GM12878 (cell line): ENCODE measurements at regions not wholly inside any gene's neighbourhood (a gene's known extent, or its start where the extent isn't known, plus 50 kb on each side); places are given as distances from the start of the nearest gene placed in this dataset.

Experiments used
- ATAC-seq: fragments of 200-7000 bp; cut with Tn5 transposase; 3 replicates; pipeline ENCODE4 v1.9.1; 2020; ENCODE audit warnings: mild to moderate bottlenecking, moderate library complexity
- BruUV-seq: library from RNA; stranded (reverse); fragments of 400-500 nt; replicated peaks from 2 replicates; lab custom pipeline; 2021; lab: Mats Ljungman, UMichigan
- CTCF ChIA-PET: fragments of 300-600 bp; sonication (Branson Sonifier 250); formaldehyde crosslinking; extraction: SDS; loops from one replicate; lab custom pipeline; 2021; ENCODE audit warnings: inconsistent platforms; lab: Yijun Ruan, JAX
- POLR2A ChIA-PET: fragments of 350-600 bp; formaldehyde crosslinking; extraction: SDS; loops from one replicate; lab custom pipeline; 2021; ENCODE audit warnings: inconsistent platforms; lab: Charles Lee
- RAD21 ChIA-PET: fragments of 300-600 bp; sonication (Branson Sonifier 250); formaldehyde crosslinking; loops from one replicate; lab custom pipeline; 2023; ENCODE audit warnings: antibody characterized with exemption; ENCODE audit not compliant: unreplicated experiment; lab: Charles Lee
- SMC1A ChIA-PET: fragments of 300-600 bp; sonication (Branson Sonifier 250); formaldehyde crosslinking; loops from one replicate; lab custom pipeline; 2023; ENCODE audit not compliant: unreplicated experiment, uncharacterized antibody; lab: Charles Lee
- DNase-seq: peaks from one replicate; pipeline ENCODE4 v3.0.0-alpha.2; 2011; ENCODE audit warnings: low read depth, low spot score
- FAIRE-seq: peaks from 3 replicates; lab custom pipeline; 2011; peaks lifted over from hg19 to GRCh38; lab: Jason Lieb, UNC
- H2AFZ ChIP-seq: 2 replicates; pipeline ENCODE4 v1.6.0; 2011; ENCODE audit warnings: low read depth, low read length, control low read depth; ENCODE audit not compliant: control insufficient read depth
- H3K27ac ChIP-seq: 2 replicates; pipeline ENCODE4 v1.5.1; 2011; ENCODE audit warnings: control low read depth; ENCODE audit not compliant: control insufficient read depth, insufficient read depth
- H3K27me3 ChIP-seq, 2 experiments: replicated peaks in 1 of 2; 2 replicates each; pipeline versions ENCODE4 v1.6.0 to v1.6.1; 2011; ENCODE audit warnings: low read length in 1 of 2; ENCODE audit not compliant: control insufficient read depth in 2 of 2, insufficient read depth in 2 of 2
- H3K36me3 ChIP-seq, 2 experiments: 2 replicates each; pipeline ENCODE4 v1.5.1; 2011; ENCODE audit warnings: low read length in 1 of 2; ENCODE audit not compliant: control insufficient read depth in 2 of 2, insufficient read depth in 2 of 2
- H3K4me1 ChIP-seq: 2 replicates; pipeline ENCODE4 v1.6.1; 2011; ENCODE audit warnings: mild to moderate bottlenecking, low read length, moderate library complexity, mixed read lengths; ENCODE audit not compliant: control insufficient read depth, insufficient read depth
- H3K4me2 ChIP-seq: 2 replicates; pipeline ENCODE4 v1.6.0; 2011; ENCODE audit warnings: control low read depth; ENCODE audit not compliant: control insufficient read depth, insufficient read depth
- H3K4me3 ChIP-seq: fragments of 200-600 bp; sonication (generic); 2 replicates; pipeline ENCODE4 v1.5.1; 2016
- H3K79me2 ChIP-seq: 2 replicates; pipeline ENCODE4 v1.6.0; 2011; ENCODE audit warnings: low read length; ENCODE audit not compliant: control insufficient read depth, insufficient read depth
- H3K9ac ChIP-seq: 2 replicates; pipeline ENCODE4 v1.8.0; 2011; ENCODE audit warnings: low read length, control low read depth, mixed read lengths; ENCODE audit not compliant: control insufficient read depth, insufficient read depth
- H3K9me3 ChIP-seq: replicated peaks from 3 replicates; pipeline ENCODE4 v1.5.1; 2011; ENCODE audit warnings: mild to moderate bottlenecking, low read length; ENCODE audit not compliant: control insufficient read depth, insufficient read depth
- H4K20me1 ChIP-seq: 2 replicates; pipeline ENCODE4 v1.6.0; 2011; ENCODE audit not compliant: control insufficient read depth, insufficient read depth
- BMI1 ChIP-seq: fragments of 450-650 bp; IDR thresholded peaks from 2 replicates; pipeline ENCODE4 v1.6.1; 2016; ENCODE audit warnings: mild to moderate bottlenecking, moderate library complexity, borderline replicate concordance
- BRCA1 ChIP-seq: IDR thresholded peaks from 2 replicates; pipeline ENCODE4 v1.6.1; 2011; ENCODE audit warnings: low read depth, low read length, improper control_type of control experiment
- IRF5 ChIP-seq: fragments of 450-650 bp; IDR thresholded peaks from 2 replicates; pipeline ENCODE4 v1.6.1; 2017; ENCODE audit warnings: borderline replicate concordance
- MEF2B ChIP-seq: fragments of 450-650 bp; IDR thresholded peaks from 2 replicates; pipeline ENCODE4 v1.6.1; 2018; ENCODE audit warnings: mild to moderate bottlenecking, moderate library complexity; ENCODE audit not compliant: partially characterized antibody, poor library complexity, severe bottlenecking
- NKRF ChIP-seq: fragments of 450-650 bp; conservative IDR thresholded peaks from 2 replicates; pipeline ENCODE4 v1.6.1; 2017; ENCODE audit warnings: mild to moderate bottlenecking, moderate library complexity
- RAD21 ChIP-seq: IDR thresholded peaks from 2 replicates; pipeline ENCODE4 v1.6.1; 2011; ENCODE audit warnings: mild to moderate bottlenecking, low read depth, low read length, moderate library complexity; ENCODE audit not compliant: insufficient read depth
- RELA ChIP-seq: fragments of 450-650 bp; IDR thresholded peaks from 2 replicates; pipeline ENCODE4 v1.8.0; 2014; ENCODE audit warnings: borderline replicate concordance; ENCODE audit not compliant: partially characterized antibody
- SMC3 ChIP-seq: IDR thresholded peaks from 2 replicates; pipeline ENCODE4 v1.6.1; 2011; ENCODE audit warnings: low read length, improper control_type of control experiment, borderline replicate concordance
- SUPT20H ChIP-seq: IDR thresholded peaks from 2 replicates; pipeline ENCODE4 v1.6.1; 2011; ENCODE audit warnings: low read depth, mild to moderate bottlenecking, low read length, moderate library complexity, borderline replicate concordance; ENCODE audit not compliant: control insufficient read depth
- ZBTB40 ChIP-seq: fragments of 450-650 bp; IDR thresholded peaks from 2 replicates; pipeline ENCODE4 v1.6.1; 2016; ENCODE audit warnings: mild to moderate bottlenecking, moderate library complexity, borderline replicate concordance
- ZNF592 ChIP-seq: fragments of 450-650 bp; IDR thresholded peaks from 2 replicates; pipeline ENCODE4 v1.6.1; 2017; ENCODE audit warnings: mild to moderate bottlenecking, moderate library complexity
- WGBS: methylation state at CpG from one replicate; pipeline ENCODE4 v1.1.6; 2016; ENCODE audit warnings: low lambda C conversion rate; ENCODE audit not compliant: insufficient replicate concordance, insufficient coverage; ENCODE audit errors: missing lambda C conversion rate; 5-methylcytosine and 5-hydroxymethylcytosine counted together
- in situ Hi-C: fragments of 300-500 bp; cut with MboI; formaldehyde crosslinking; loops from 9 replicates; pipeline ENCODE4 v1.14.3; 2018; ENCODE audit warnings: mixed read lengths
- intact Hi-C: fragments of 100-400 bp; cut with micrococcal nuclease; formaldehyde crosslinking; loops from one replicate; pipeline ENCODE4 v1.14.2; 2022; ENCODE audit not compliant: unreplicated experiment

- TF ChIP-seq ZNF592 = no peak
- no peak for TF ChIP-seq SUPT20H
- no peak for TF ChIP-seq BMI1
Observed at GRCh38 chr7:28311670-28312069, 100.6 kb upstream of the CREB5 start (continued).

GRCh38 chr7:28312948-28313347 is 99.4 kb upstream of the CREB5 start:
- no TSS peak for BruUV-seq
- in situ Hi-C loops (no loop called here), intact Hi-C loops (no loop called here)
- under 1% methylated on average over 6 of the region's 6 CpGs for WGBS
- no peaks in the 10 kb centered on the region for H3K36me3 ChIP-seq
- DNase-seq (no peak), ATAC-seq (no peak), FAIRE-seq (no peak)
- ChIA-PET RAD21 (no interaction called here), SMC1A (no interaction called here), POLR2A (no interaction called here), CTCF (no interaction called here)
- H3K27ac ChIP-seq = no peak overlapping the region
- no peaks in the 10 kb centered on the region for H3K4me1 ChIP-seq
- H3K4me2 ChIP-seq = no peak overlapping the region
- peaks cover 4 to 7% of the 10 kb centered on the region in 2 experiments; a peak in 2 of 4 replicates for H3K27me3 ChIP-seq
- H3K9ac ChIP-seq = no peak overlapping the region
- H3K79me2 ChIP-seq = no peaks in the 10 kb centered on the region
- H4K20me1 ChIP-seq = no peaks in the 10 kb centered on the region
- no peak overlapping the region for H3K4me3 ChIP-seq
- no peaks in the 10 kb centered on the region for H3K9me3 ChIP-seq
- H2AFZ ChIP-seq = no peak overlapping the region
- TF ChIP-seq ZBTB40 (no peak), NKRF (no peak), BRCA1 (no peak), IRF5 (no peak), SMC3 (no peak), RAD21 (no peak), RELA (no peak), MEF2B (no peak)
